WTC11 (cell line): ENCODE measurements at regions not wholly inside any gene's neighbourhood (a gene's known extent, or its start where the extent isn't known, plus 50 kb on each side); places are given as distances from the start of the nearest gene placed in this dataset.

ENCODE experiments used
- CTCF ChIP-seq: fragments of 200-600 bp; IDR thresholded peaks from 2 replicates; pipeline ENCODE4 v1.8.0; 2022; ENCODE audit warnings: antibody characterized with exemption
- NFYB ChIP-seq: sonication (generic); formaldehyde crosslinking; conservative IDR thresholded peaks from 2 replicates; pipeline ENCODE4 v1.8.0; 2022; ENCODE audit warnings: low read depth, missing genetic modification reagents

GRCh38 chr6:112503091-112503596 is 156.0 kb downstream of the RFPL4B start:
- TF ChIP-seq CTCF (no peak), NFYB (CRISPR knock-in tag) (no peak)
